Ishikawa (cell line): ENCODE measurements at regions not wholly inside any gene's neighbourhood (a gene's known extent, or its start where the extent isn't known, plus 50 kb on each side); places are given as distances from the start of the nearest gene placed in this dataset.

Experiments
- CEBPB ChIP-seq: IDR thresholded peaks from 2 replicates; pipeline ENCODE4 v1.6.1; 2012
- CREB1 ChIP-seq: IDR thresholded peaks from 2 replicates; pipeline ENCODE4 v1.6.1; 2012; ENCODE audit warnings: low read depth
- EGR1 ChIP-seq: IDR thresholded peaks from 2 replicates; pipeline ENCODE4 v1.6.1; 2012
- EP300 ChIP-seq: IDR thresholded peaks from 2 replicates; pipeline ENCODE4 v1.6.1; 2012; ENCODE audit warnings: borderline replicate concordance
- FOXM1 ChIP-seq: IDR thresholded peaks from 2 replicates; pipeline ENCODE4 v1.6.1; 2012; ENCODE audit warnings: low read depth, borderline replicate concordance
- NFIC ChIP-seq: IDR thresholded peaks from 2 replicates; pipeline ENCODE4 v1.6.1; 2012
- RAD21 ChIP-seq: IDR thresholded peaks from 2 replicates; pipeline ENCODE4 v1.6.1; 2012; ENCODE audit warnings: low read depth
- TAF1 ChIP-seq: IDR thresholded peaks from 2 replicates; pipeline ENCODE4 v1.6.1; 2012; ENCODE audit warnings: low read depth, mild to moderate bottlenecking
- TCF12 ChIP-seq: IDR thresholded peaks from 2 replicates; pipeline ENCODE4 v1.6.1; 2012; ENCODE audit warnings: low read depth
- TEAD4 ChIP-seq: IDR thresholded peaks from 2 replicates; pipeline ENCODE4 v1.6.1; 2012
- YY1 ChIP-seq: IDR thresholded peaks from 2 replicates; pipeline ENCODE4 v1.6.1; 2012; ENCODE audit warnings: low read depth
- ZBTB7A ChIP-seq: IDR thresholded peaks from 2 replicates; pipeline ENCODE4 v1.6.1; 2012; ENCODE audit warnings: low read depth
- TF ChIP-seq, protein P1 (sequence below): IDR thresholded peaks from 2 replicates; pipeline ENCODE4 v1.6.1; 2012
- TF ChIP-seq, protein P2 (sequence below): IDR thresholded peaks from 2 replicates; pipeline ENCODE4 v1.6.1; 2012; ENCODE audit warnings: low read depth, mild to moderate bottlenecking
- TF ChIP-seq, protein P3 (sequence below): IDR thresholded peaks from 2 replicates; pipeline ENCODE4 v1.6.1; 2012

DNA sequence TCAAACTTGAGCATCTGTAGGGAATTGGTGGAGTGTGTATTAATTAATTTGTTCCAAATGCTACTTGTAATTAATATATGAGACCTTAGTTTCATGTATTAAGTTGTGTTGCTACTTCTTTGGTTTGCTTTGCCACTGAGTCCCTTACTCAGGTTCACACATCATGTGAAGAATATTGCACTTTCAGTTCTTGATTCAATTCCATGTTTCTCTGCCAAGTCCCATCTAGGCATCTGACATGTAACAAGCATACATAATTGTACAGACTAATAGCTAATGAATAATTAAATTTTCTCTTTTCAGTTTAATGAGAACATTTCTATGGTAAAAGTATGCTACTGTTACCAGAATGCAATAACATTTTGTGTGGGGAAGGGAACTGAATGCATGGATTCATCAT lies 640.0 kb downstream of the TMTC2 start:
- TF ChIP-seq EP300, result no peak
- TF ChIP-seq RAD21, result no peak
- TF ChIP-seq TCF12, result no peak
- TF ChIP-seq CREB1, result no peak
- no peak for TF ChIP-seq YY1
- TF ChIP-seq ZBTB7A, result no peak
- TF ChIP-seq, protein P1, sequence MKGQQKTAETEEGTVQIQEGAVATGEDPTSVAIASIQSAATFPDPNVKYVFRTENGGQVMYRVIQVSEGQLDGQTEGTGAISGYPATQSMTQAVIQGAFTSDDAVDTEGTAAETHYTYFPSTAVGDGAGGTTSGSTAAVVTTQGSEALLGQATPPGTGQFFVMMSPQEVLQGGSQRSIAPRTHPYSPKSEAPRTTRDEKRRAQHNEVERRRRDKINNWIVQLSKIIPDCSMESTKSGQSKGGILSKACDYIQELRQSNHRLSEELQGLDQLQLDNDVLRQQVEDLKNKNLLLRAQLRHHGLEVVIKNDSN, result no peak
- TF ChIP-seq EGR1, result no peak
- no peak for TF ChIP-seq TAF1
- TF ChIP-seq FOXM1, result no peak
- TF ChIP-seq, protein P2, sequence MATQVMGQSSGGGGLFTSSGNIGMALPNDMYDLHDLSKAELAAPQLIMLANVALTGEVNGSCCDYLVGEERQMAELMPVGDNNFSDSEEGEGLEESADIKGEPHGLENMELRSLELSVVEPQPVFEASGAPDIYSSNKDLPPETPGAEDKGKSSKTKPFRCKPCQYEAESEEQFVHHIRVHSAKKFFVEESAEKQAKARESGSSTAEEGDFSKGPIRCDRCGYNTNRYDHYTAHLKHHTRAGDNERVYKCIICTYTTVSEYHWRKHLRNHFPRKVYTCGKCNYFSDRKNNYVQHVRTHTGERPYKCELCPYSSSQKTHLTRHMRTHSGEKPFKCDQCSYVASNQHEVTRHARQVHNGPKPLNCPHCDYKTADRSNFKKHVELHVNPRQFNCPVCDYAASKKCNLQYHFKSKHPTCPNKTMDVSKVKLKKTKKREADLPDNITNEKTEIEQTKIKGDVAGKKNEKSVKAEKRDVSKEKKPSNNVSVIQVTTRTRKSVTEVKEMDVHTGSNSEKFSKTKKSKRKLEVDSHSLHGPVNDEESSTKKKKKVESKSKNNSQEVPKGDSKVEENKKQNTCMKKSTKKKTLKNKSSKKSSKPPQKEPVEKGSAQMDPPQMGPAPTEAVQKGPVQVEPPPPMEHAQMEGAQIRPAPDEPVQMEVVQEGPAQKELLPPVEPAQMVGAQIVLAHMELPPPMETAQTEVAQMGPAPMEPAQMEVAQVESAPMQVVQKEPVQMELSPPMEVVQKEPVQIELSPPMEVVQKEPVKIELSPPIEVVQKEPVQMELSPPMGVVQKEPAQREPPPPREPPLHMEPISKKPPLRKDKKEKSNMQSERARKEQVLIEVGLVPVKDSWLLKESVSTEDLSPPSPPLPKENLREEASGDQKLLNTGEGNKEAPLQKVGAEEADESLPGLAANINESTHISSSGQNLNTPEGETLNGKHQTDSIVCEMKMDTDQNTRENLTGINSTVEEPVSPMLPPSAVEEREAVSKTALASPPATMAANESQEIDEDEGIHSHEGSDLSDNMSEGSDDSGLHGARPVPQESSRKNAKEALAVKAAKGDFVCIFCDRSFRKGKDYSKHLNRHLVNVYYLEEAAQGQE, result no peak
- no peak for TF ChIP-seq NFIC

DNA sequence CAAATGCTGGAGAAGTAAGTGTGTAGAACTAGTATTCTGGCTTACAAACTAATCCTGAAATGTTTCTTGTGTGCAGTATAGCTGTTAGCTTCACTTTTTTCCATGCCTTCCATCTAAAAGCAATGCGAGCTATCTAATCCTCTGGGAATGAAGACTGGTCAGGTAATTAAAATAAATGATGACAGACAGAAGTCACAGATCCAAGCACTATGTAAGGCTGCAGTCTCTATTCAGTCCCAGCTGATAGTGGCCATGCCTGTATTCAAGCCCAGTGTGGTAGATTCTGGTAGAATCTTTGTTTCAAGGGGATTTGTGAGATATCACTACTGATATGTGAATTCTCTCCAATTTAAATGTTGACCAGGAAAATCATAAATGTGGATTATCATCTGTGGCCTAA lies 637.2 kb downstream of the TMTC2 start:
- TF ChIP-seq NFIC (no peak), EGR1 (no peak), CEBPB (no peak), YY1 (no peak), TCF12 (no peak), RAD21 (no peak), TEAD4 (no peak), TAF1 (no peak), CREB1 (no peak), ZBTB7A (no peak), FOXM1 (no peak), EP300 (no peak)
- TF ChIP-seq, protein P2, result no peak
- TF ChIP-seq, protein P1, result no peak
- TF ChIP-seq, protein P3, sequence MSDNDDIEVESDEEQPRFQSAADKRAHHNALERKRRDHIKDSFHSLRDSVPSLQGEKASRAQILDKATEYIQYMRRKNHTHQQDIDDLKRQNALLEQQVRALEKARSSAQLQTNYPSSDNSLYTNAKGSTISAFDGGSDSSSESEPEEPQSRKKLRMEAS, result no peak

DNA sequence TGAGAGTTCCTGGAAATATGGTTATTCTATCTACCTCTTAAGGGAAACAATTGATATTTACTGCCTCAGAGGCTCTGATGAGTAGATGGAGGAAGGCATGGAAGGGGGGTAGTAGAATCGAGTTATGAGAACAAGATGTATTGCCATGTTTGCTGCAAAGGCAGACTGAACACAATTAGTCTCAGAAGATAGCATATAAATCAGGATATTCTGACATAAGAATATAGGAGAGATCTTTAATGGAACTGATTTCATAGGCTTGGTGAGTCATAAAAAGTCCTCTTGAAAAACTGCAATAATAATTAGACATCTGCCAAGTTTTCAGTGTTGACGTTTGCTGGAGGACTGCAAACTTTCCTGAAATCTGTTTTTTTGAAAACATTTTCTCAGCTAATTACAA lies 636.1 kb downstream of the TMTC2 start:
- TF ChIP-seq FOXM1, result no peak
- no peak for TF ChIP-seq RAD21
- TF ChIP-seq, protein P2, result no peak

DNA sequence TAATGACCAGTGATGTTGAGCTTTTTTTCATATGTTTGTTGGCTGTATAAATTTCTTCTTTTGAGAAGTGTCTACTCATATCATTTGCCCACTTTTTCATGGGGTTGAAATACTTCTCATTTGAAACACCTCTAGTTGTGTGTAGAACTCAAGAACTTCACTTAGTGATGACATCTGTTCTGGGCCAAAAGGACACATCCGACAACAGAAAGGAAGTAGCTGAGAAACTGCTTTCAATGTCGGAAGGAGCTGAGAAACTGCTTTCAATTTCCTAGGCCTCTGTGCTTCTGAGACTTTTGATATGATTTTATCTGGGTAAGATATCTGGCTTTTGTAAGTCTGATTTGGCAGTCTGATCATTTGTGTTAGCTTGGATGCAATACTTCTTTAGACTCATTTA lies 635.3 kb downstream of the TMTC2 start:
- TF ChIP-seq, protein P3, result no peak
- TF ChIP-seq, protein P1, result no peak

DNA sequence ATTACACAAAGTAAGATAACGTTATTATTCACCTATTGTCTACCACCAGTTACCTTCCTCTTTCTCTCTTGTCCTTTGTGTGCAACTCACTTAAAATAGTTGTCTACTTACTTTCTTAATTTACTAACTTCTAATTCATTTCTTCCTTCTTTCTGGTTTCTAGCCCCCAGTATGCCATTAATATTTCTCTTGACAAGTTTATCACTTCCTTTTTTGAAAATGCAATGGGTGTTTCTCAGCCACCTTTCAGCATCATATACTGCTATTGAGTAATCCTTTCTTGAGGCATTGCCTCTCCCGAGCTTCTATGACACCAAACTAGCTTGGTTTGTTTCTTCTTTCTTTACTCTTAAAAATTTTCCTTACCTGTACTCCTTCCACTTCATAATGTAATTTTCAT lies 633.6 kb downstream of the TMTC2 start:
- TF ChIP-seq, protein P3, result no peak
